ENCODE measurements at regions not wholly inside any gene's neighbourhood (a gene's known extent, or its start where the extent isn't known, plus 50 kb on each side); places are given as distances from the start of the nearest gene placed in this dataset.

DNA sequence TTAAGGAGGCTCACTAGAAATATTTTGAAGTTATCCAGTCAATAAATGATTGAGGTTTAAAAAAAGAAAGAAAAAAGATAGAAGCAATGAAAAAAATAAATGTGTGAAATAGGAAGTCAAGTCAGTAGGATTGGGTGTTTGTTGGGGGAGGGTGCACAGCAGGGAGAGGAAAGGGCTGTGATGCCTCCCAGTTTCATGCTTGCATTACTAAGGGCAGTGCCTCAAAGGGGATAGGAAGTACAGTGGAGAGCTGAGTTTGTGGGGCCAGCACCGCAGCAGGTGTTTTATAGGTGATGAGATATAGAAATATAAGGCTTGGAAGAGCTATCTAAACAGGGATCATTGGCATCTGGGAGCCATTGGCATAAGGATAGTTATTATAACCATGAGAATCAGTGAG is 919.2 kb downstream of the STIM2 start:
- TF ChIP-seq, protein P1, sequence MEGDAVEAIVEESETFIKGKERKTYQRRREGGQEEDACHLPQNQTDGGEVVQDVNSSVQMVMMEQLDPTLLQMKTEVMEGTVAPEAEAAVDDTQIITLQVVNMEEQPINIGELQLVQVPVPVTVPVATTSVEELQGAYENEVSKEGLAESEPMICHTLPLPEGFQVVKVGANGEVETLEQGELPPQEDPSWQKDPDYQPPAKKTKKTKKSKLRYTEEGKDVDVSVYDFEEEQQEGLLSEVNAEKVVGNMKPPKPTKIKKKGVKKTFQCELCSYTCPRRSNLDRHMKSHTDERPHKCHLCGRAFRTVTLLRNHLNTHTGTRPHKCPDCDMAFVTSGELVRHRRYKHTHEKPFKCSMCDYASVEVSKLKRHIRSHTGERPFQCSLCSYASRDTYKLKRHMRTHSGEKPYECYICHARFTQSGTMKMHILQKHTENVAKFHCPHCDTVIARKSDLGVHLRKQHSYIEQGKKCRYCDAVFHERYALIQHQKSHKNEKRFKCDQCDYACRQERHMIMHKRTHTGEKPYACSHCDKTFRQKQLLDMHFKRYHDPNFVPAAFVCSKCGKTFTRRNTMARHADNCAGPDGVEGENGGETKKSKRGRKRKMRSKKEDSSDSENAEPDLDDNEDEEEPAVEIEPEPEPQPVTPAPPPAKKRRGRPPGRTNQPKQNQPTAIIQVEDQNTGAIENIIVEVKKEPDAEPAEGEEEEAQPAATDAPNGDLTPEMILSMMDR (IDR thresholded peaks at IDR 0.05): no peak
- no peak for TF ChIP-seq POLR2A (IDR thresholded peaks at IDR 0.05)
- WGBS, 2 donors: 64 to 65% methylated on average over 1 of the region's 1 CpG

GRCh38 chr4:27787195-27787594 is 926.6 kb downstream of the STIM2 start:
- 24 to 27% methylated on average over 2 of the region's 2 CpGs for WGBS, 2 donors
- Histone ChIP-seq H3K9me3 (no peaks in the 10 kb centered on the region), H3K4me1 (no peaks in the 10 kb centered on the region), H3K36me3 (no peaks in the 10 kb centered on the region), H3K27me3 (no peaks in the 10 kb centered on the region), H3K4me3 (no peak overlapping the region), H3K27ac (no peak overlapping the region)
- TF ChIP-seq POLR2A (IDR thresholded peaks at IDR 0.05): no peak
- TF ChIP-seq, protein P1 (IDR thresholded peaks at IDR 0.05): no peak
- intact Hi-C loops (cut with DNase I): no loop called here
- DNase-seq: no peak

More for the DNA sequence above, 919.2 kb downstream of the STIM2 start:
- no peak for DNase-seq
- H3K4me1 ChIP-seq: no peaks in the 10 kb centered on the region
- no peaks in the 10 kb centered on the region for H3K36me3 ChIP-seq
- H3K27me3 ChIP-seq: no peaks in the 10 kb centered on the region
- intact Hi-C loops (cut with DNase I): no loop called here
- no peak overlapping the region for H3K27ac ChIP-seq
- no peak overlapping the region for H3K4me3 ChIP-seq
- H3K9me3 ChIP-seq: no peaks in the 10 kb centered on the region

DNA sequence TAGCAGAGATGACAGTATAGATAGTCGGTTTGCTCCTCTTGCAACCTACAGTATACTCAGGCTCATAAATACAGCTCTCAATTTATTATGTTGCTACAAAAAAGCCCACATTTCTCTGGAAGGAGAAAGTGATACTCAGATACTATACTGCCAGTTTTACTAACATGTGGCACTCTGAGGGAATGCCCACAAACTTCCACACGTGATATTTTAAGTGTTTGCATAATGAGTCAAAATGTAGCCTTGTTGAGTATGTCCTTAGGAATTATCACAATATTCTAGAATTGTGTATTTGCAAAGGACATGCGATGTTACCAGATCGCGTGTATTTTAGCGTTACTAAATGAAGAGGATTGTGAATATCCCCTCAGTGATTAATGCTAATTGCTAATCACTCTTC is 929.1 kb downstream of the STIM2 start:
- no peak overlapping the region for H3K27ac ChIP-seq
- TF ChIP-seq, protein P1 (IDR thresholded peaks at IDR 0.05): no peak
- no peak for TF ChIP-seq POLR2A (IDR thresholded peaks at IDR 0.05)
- no peak overlapping the region for H3K4me3 ChIP-seq
- no peaks in the 10 kb centered on the region for H3K27me3 ChIP-seq
- intact Hi-C loops (cut with DNase I): no loop called here
- H3K9me3 ChIP-seq: no peaks in the 10 kb centered on the region
- H3K36me3 ChIP-seq: no peaks in the 10 kb centered on the region
- DNase-seq: no peak
- WGBS, 2 donors: 69 to 80% methylated on average over 6 of the region's 6 CpGs
- no peaks in the 10 kb centered on the region for H3K4me1 ChIP-seq

GRCh38 chr4:27790911-27791310 is 930.3 kb downstream of the STIM2 start:
- Histone ChIP-seq H3K9me3 (no peaks in the 10 kb centered on the region), H3K4me1 (no peaks in the 10 kb centered on the region), H3K36me3 (no peaks in the 10 kb centered on the region), H3K27me3 (no peaks in the 10 kb centered on the region), H3K4me3 (no peak overlapping the region), H3K27ac (no peak overlapping the region)
- TF ChIP-seq, protein P1 (IDR thresholded peaks at IDR 0.05): no peak
- no peak for TF ChIP-seq POLR2A (IDR thresholded peaks at IDR 0.05)
- intact Hi-C loops (cut with DNase I): no loop called here
- WGBS, 2 donors: 68 to 69% methylated on average over 5 of the region's 5 CpGs
- DNase-seq: no peak

DNA sequence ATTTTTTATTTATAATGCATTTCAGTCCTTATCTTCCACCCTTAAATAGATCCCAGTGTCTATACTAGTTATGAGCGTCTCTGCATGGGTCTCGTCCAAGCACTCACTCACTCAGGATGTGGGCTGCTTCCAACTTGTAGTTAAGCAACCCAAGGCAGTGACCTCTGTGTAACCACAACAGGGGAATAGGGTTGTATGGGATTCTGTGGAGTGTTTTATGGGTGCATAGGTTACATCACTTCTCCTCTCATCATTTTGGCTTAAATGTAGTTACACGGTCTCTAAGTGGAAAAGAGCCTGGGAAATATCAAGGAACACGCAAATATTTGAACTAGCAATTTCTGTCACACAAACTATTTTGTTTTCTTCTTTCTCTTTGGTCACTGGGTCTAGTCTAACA is 931.0 kb downstream of the STIM2 start:
- Histone ChIP-seq H3K4me1 (no peaks in the 10 kb centered on the region), H3K27me3 (no peaks in the 10 kb centered on the region), H3K36me3 (no peaks in the 10 kb centered on the region), H3K4me3 (no peak overlapping the region), H3K9me3 (no peaks in the 10 kb centered on the region), H3K27ac (no peak overlapping the region)
- TF ChIP-seq POLR2A (IDR thresholded peaks at IDR 0.05): no peak
- TF ChIP-seq, protein P1 (IDR thresholded peaks at IDR 0.05): no peak
- WGBS, 2 donors: 79 to 83% methylated on average over 4 of the region's 4 CpGs
- no peak for DNase-seq
- intact Hi-C loops (cut with DNase I): no loop called here
